A549 (cell line): ENCODE measurements at regions not wholly inside any gene's neighbourhood (a gene's known extent, or its start where the extent isn't known, plus 50 kb on each side); places are given as distances from the start of the nearest gene placed in this dataset.

Source experiments
- ATAC-seq, 2 experiments: fragments of 200-7000 bp in 1 of 2; fragments of >200 bp in 1 of 2; cut with Nextera tagmentation in 1 of 2; cut with Tn5 transposase in 1 of 2; 3 replicates each; pipeline versions ENCODE4 v1.8.0 to v1.9.1; 2018 to 2020; ENCODE audit warnings: mild to moderate bottlenecking in 1 of 2, moderate library complexity in 1 of 2
- CTCF ChIA-PET: fragments of 300-600 bp; sonication (Branson Sonifier 250); formaldehyde crosslinking; extraction: SDS; loops from one replicate; lab custom pipeline; 2021; ENCODE audit warnings: antibody characterized with exemption, inconsistent platforms; lab: Yijun Ruan, JAX
- POLR2A ChIA-PET: fragments of 350-600 bp; formaldehyde crosslinking; extraction: SDS; loops from one replicate; lab custom pipeline; 2021; ENCODE audit warnings: antibody characterized with exemption, inconsistent platforms; lab: Yijun Ruan, JAX
- DNase-seq, 2 experiments: peaks; one replicate each; pipeline versions ENCODE4 v3.0.0 to v3.0.0-alpha.2; 2011 to 2016; ENCODE audit warnings: low read depth in 1 of 2, low spot score in 1 of 2
- FAIRE-seq: peaks from 2 replicates; lab custom pipeline; 2011; peaks lifted over from hg19 to GRCh38; lab: Jason Lieb, UNC
- H3K27ac ChIP-seq, 2 experiments: fragments of >200 bp; sonication (Bioruptor Twin); formaldehyde crosslinking; 3 replicates each; pipeline ENCODE4 v1.5.1; 2016 to 2017
- H3K4me1 ChIP-seq: fragments of >200 bp; sonication (Bioruptor Twin); formaldehyde crosslinking; 3 replicates; pipeline ENCODE4 v1.6.1; 2016
- H3K4me2 ChIP-seq: fragments of >200 bp; sonication (Bioruptor Twin); formaldehyde crosslinking; 3 replicates; pipeline ENCODE4 v1.6.1; 2016
- H3K4me3 ChIP-seq: fragments of >200 bp; sonication (Bioruptor Twin); formaldehyde crosslinking; 3 replicates; pipeline ENCODE4 v1.5.1; 2016
- H3K9me3 ChIP-seq: fragments of >200 bp; sonication (Bioruptor Twin); formaldehyde crosslinking; 3 replicates; pipeline ENCODE4 v1.6.1; 2016
- BCL3 ChIP-seq: fragments of >200 bp; sonication (Bioruptor Twin); formaldehyde crosslinking; IDR thresholded peaks from 3 replicates; pipeline ENCODE4 v1.6.1; 2016
- CHD2 ChIP-seq: fragments of 150-350 bp; IDR thresholded peaks from 2 replicates; pipeline ENCODE4 v1.6.1; 2014; ENCODE audit warnings: low read length; ENCODE audit not compliant: partially characterized antibody
- HEYL ChIP-seq: fragments of 250-450 bp; sonication (Bioruptor Pico); IDR thresholded peaks from 2 replicates; pipeline ENCODE4 v1.8.0; 2021; ENCODE audit warnings: mild to moderate bottlenecking, moderate library complexity
- JUN ChIP-seq, 2 experiments: fragments of >200 bp; sonication (Bioruptor Twin); formaldehyde crosslinking; IDR thresholded peaks; 2 replicates in 1 of 2; 3 replicates in 1 of 2; pipeline ENCODE4 v1.6.1; 2016 to 2017
- JUNB ChIP-seq: fragments of >200 bp; sonication (Bioruptor Twin); formaldehyde crosslinking; IDR thresholded peaks from 2 replicates; pipeline ENCODE4 v1.6.1; 2016
- NFE2L2 ChIP-seq: fragments of 150-350 bp; conservative IDR thresholded peaks from 2 replicates; pipeline ENCODE4 v1.6.1; 2014; ENCODE audit warnings: low read length
- NPAS2 ChIP-seq: fragments of 250-450 bp; sonication (Bioruptor Pico); IDR thresholded peaks from 2 replicates; pipeline ENCODE4 v1.8.0; 2022; ENCODE audit warnings: mild to moderate bottlenecking, moderate library complexity, borderline replicate concordance
- POLR2AphosphoS2 ChIP-seq: conservative IDR thresholded peaks from 2 replicates; pipeline ENCODE4 v1.6.1; 2012; ENCODE audit warnings: low read length, improper control_type of control experiment, inconsistent platforms
- RCOR1 ChIP-seq: fragments of 150-350 bp; IDR thresholded peaks from 2 replicates; pipeline ENCODE4 v1.6.1; 2014; ENCODE audit warnings: antibody characterized with exemption, low read length, low read depth
- RFX5 ChIP-seq: fragments of 450-650 bp; IDR thresholded peaks from 2 replicates; pipeline ENCODE4 v1.7.1; 2014; ENCODE audit warnings: antibody characterized with exemption, mild to moderate bottlenecking, moderate library complexity
- TP53 ChIP-seq: fragments of 250-450 bp; sonication (Bioruptor Pico); IDR thresholded peaks from 2 replicates; pipeline ENCODE4 v1.5.0; 2021; ENCODE audit warnings: mild to moderate bottlenecking, moderate library complexity
- ZC3H11A ChIP-seq: fragments of 450-650 bp; IDR thresholded peaks from 2 replicates; pipeline ENCODE4 v1.6.1; 2014; ENCODE audit warnings: antibody characterized with exemption, mild to moderate bottlenecking
- WGBS: methylation state at CpG from one replicate; pipeline ENCODE4 v1.1.6; 2017; ENCODE audit errors: missing lambda C conversion rate; 5-methylcytosine and 5-hydroxymethylcytosine counted together
- TF ChIP-seq, protein P1 (sequence below): fragments of 200-600 bp; sonication (generic); IDR thresholded peaks from 2 replicates; pipeline ENCODE4 v1.6.1; 2016; ENCODE audit warnings: antibody characterized with exemption, mild to moderate bottlenecking, moderate library complexity
- TF ChIP-seq, protein P2 (sequence below): fragments of >200 bp; sonication (Bioruptor Twin); formaldehyde crosslinking; IDR thresholded peaks from 2 replicates; pipeline ENCODE4 v1.6.1; 2016
- TF ChIP-seq, protein P3 (sequence below): fragments of 150-350 bp; IDR thresholded peaks from 2 replicates; pipeline ENCODE4 v1.6.1; 2014; ENCODE audit warnings: low read depth, mild to moderate bottlenecking, low read length

GRCh38 chr6:125439512-125439911 lies 137.7 kb upstream of the HDDC2 start:
- no peak for DNase-seq
- Histone ChIP-seq H3K4me2 (no peak overlapping the region), H3K27ac (no peak overlapping the region), H3K9me3 (no peaks in the 10 kb centered on the region), H3K4me1 (no peaks in the 10 kb centered on the region), H3K4me3 (no peak overlapping the region)
- no peak for ATAC-seq
- no peak for TF ChIP-seq ZC3H11A
- no peak for TF ChIP-seq RCOR1
- TF ChIP-seq, protein P1, sequence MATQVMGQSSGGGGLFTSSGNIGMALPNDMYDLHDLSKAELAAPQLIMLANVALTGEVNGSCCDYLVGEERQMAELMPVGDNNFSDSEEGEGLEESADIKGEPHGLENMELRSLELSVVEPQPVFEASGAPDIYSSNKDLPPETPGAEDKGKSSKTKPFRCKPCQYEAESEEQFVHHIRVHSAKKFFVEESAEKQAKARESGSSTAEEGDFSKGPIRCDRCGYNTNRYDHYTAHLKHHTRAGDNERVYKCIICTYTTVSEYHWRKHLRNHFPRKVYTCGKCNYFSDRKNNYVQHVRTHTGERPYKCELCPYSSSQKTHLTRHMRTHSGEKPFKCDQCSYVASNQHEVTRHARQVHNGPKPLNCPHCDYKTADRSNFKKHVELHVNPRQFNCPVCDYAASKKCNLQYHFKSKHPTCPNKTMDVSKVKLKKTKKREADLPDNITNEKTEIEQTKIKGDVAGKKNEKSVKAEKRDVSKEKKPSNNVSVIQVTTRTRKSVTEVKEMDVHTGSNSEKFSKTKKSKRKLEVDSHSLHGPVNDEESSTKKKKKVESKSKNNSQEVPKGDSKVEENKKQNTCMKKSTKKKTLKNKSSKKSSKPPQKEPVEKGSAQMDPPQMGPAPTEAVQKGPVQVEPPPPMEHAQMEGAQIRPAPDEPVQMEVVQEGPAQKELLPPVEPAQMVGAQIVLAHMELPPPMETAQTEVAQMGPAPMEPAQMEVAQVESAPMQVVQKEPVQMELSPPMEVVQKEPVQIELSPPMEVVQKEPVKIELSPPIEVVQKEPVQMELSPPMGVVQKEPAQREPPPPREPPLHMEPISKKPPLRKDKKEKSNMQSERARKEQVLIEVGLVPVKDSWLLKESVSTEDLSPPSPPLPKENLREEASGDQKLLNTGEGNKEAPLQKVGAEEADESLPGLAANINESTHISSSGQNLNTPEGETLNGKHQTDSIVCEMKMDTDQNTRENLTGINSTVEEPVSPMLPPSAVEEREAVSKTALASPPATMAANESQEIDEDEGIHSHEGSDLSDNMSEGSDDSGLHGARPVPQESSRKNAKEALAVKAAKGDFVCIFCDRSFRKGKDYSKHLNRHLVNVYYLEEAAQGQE: no peak
- TF ChIP-seq NFE2L2: no peak
- no peak for TF ChIP-seq NPAS2 (CRISPR knock-in tag)
- TF ChIP-seq, protein P2, sequence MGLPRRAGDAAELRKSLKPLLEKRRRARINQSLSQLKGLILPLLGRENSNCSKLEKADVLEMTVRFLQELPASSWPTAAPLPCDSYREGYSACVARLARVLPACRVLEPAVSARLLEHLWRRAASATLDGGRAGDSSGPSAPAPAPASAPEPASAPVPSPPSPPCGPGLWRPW: no peak
- no peak for FAIRE-seq
- WGBS: 4% methylated on average over 1 of the region's 1 CpG
- ChIA-PET POLR2A (no interaction called here), CTCF (interaction anchor here (1.0 kb wide), 1 partner anchor 109 kb away, joined by 3 read pairs; no protein-coding TSS in a partner anchor)

DNA sequence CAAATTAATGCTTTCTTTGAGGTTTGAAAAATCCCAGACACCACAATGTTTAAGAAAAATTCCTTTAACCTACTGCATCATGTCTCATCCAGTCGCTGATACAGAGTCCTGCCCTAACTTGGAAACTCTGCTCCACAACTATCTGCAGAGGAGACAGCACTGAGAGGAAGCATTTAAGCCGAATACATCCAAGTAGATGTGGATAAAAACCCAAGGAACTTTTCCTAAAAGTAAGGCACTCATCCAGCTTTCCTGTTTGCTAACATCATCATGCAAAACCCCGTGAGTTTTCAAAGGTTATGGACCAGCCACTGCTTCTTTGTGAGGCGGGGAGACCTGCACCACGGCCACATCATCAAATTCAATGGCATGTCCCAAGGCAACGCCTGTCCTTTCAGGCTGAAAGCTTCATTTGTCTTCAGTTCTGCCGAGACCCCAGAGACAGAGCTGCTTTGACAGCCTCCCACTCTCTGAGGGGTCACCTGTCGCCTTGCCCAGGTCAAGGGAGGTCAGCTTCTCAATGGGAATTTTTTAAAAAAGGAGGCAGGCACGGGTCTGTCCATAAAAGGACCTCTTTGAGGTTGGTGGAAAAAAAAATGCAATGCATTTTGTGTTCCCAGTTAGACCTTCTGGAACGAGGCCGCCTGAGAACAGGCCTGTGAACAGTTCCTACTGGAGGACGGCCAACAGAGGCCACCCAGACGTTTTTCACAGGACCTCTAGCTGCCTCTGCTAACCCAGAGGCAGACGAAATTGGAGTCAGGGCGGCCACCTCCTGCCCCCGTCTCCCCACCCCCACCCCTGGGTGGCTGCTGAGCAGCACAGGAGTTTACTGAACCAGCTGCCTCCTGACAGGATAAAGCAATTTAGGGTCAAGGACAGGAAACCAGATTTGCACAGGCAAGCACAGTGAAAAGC lies 142.5 kb upstream of the HDDC2 start:
- no peak overlapping the region for H3K27ac ChIP-seq
- no peak for DNase-seq
- 13% methylated on average over 12 of the region's 16 CpGs for WGBS
- ChIA-PET POLR2A (no interaction called here), CTCF (no interaction called here)
- no peaks in the 10 kb centered on the region for H3K4me1 ChIP-seq
- no peak for FAIRE-seq
- ATAC-seq: no peak
- H3K9me3 ChIP-seq: no peaks in the 10 kb centered on the region
- no peak overlapping the region for H3K4me2 ChIP-seq
- TF ChIP-seq HEYL (CRISPR knock-in tag): no peak
- TF ChIP-seq, protein P1: no peak
- TF ChIP-seq RFX5: no peak
- no peak for TF ChIP-seq TP53 (CRISPR knock-in tag)
- TF ChIP-seq POLR2AphosphoS2: no peak
- TF ChIP-seq, protein P3, sequence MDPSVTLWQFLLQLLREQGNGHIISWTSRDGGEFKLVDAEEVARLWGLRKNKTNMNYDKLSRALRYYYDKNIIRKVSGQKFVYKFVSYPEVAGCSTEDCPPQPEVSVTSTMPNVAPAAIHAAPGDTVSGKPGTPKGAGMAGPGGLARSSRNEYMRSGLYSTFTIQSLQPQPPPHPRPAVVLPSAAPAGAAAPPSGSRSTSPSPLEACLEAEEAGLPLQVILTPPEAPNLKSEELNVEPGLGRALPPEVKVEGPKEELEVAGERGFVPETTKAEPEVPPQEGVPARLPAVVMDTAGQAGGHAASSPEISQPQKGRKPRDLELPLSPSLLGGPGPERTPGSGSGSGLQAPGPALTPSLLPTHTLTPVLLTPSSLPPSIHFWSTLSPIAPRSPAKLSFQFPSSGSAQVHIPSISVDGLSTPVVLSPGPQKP: no peak
- TF ChIP-seq JUN (IDR thresholded peaks at IDR 0.05): no peak
- no peak for TF ChIP-seq RCOR1
- TF ChIP-seq JUNB: no peak
- no peak for TF ChIP-seq BCL3
- TF ChIP-seq CHD2: no peak
- TF ChIP-seq, protein P2: no peak
- TF ChIP-seq, all 56 proteins: peak for 0
- no peak overlapping the region for H3K4me3 ChIP-seq
